Activated B cell treated with CpG ODN at 0.5 μM for 24 hours (primary cell): ENCODE measurements at regions not wholly inside any gene's neighbourhood (a gene's known extent, or its start where the extent isn't known, plus 50 kb on each side); places are given as distances from the start of the nearest gene placed in this dataset.

Experiments
- ATAC-seq: fragments of 200-7000 bp; cut with Tn5 transposase; one replicate; pipeline ENCODE4 v1.10.0; 2021; ENCODE audit warnings: low read depth, mild to moderate bottlenecking, moderate library complexity
- CTCF ChIA-PET: fragments of 350-600 bp; sonication (Branson Sonifier 250); formaldehyde crosslinking; loops from one replicate; lab custom pipeline; 2021; ENCODE audit warnings: antibody characterized with exemption; lab: Charles Lee
- POLR2A ChIA-PET: fragments of 350-600 bp; sonication (Branson Sonifier 250); formaldehyde crosslinking; loops from one replicate; lab custom pipeline; 2021; ENCODE audit warnings: antibody characterized with exemption; lab: Charles Lee
- DNase-seq: peaks from one replicate; pipeline ENCODE4 v3.0.0; 2022
- H3K27ac Mint-ChIP-seq: one replicate; pipeline ENCODE4 v1.8.0; 2020; ENCODE audit warnings: mixed read lengths
- H3K27me3 Mint-ChIP-seq: one replicate; pipeline ENCODE4 v1.8.0; 2021; ENCODE audit warnings: mixed read lengths
- H3K36me3 Mint-ChIP-seq: one replicate; pipeline ENCODE4 v1.8.0; 2021; ENCODE audit warnings: low read depth, mixed read lengths
- H3K4me1 Mint-ChIP-seq: one replicate; pipeline ENCODE4 v1.8.0; 2021; ENCODE audit warnings: mixed read lengths
- H3K4me3 Mint-ChIP-seq: one replicate; pipeline ENCODE4 v1.8.0; 2020; ENCODE audit warnings: mild to moderate bottlenecking, mixed read lengths
- H3K9me3 Mint-ChIP-seq: one replicate; pipeline ENCODE4 v1.8.0; 2020; ENCODE audit warnings: mixed read lengths
- CTCF ChIP-seq: fragments of 200-600 bp; IDR thresholded peaks from one replicate; pipeline ENCODE4 v1.8.0; 2022; ENCODE audit warnings: antibody characterized with exemption, mild to moderate bottlenecking
- intact Hi-C: fragments of 100-400 bp; cut with micrococcal nuclease; formaldehyde crosslinking; loops from one replicate; pipeline ENCODE4 v1.15.1; 2024

DNA sequence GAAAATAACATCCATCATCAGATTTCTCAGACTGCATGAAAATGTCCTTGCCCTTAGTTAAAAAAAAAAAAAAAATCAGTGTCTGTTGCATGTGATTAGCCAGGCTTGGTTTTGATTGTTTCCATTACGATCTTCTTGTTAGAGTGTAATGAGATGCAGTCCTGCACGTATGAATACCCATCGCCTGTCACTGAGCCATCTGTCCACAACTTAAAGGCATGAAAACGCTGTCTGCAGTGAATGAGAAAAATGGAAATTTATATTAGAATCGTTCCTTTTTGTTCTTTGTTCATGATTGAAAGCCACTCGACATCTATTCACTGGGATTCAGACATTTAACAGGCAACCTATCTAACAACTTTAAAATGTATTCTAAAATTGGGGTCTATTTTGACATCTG lies 521.7 kb upstream of the SPHKAP start:
- CTCF ChIA-PET = no interaction called here
- DNase-seq (no peak), ATAC-seq (no peak)
- peaks cover 3% of the 10 kb centered on the region for H3K9me3 Mint-ChIP-seq
- H3K4me3 Mint-ChIP-seq = no peak overlapping the region
- H3K27me3 Mint-ChIP-seq = no peaks in the 10 kb centered on the region
- no peak overlapping the region for H3K27ac Mint-ChIP-seq
- no peaks in the 10 kb centered on the region for H3K36me3 Mint-ChIP-seq
- POLR2A ChIA-PET = no interaction called here
- intact Hi-C loops = no loop called here
- no peaks in the 10 kb centered on the region for H3K4me1 Mint-ChIP-seq
- TF ChIP-seq CTCF = no peak

DNA sequence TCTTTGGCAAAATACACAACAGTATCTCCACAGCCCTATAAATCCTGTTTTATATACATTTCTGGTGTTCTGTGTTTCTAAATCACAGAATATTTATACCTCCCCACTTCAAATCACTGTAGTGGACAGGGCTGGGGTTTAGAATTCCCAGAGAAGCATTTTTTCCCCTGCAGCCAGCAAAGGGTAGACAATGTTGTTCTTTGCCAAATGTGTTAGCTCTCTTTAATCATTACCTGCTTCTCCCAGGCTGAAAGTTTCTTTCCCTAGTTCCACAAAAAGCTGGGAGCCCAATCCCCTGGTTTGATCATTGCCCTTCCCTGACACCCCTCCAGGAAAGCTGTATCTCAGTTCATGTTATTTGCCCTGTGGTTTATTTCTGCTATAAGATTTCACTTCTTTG lies 520.0 kb upstream of the SPHKAP start:
- no peak overlapping the region for H3K4me3 Mint-ChIP-seq
- no peak for ATAC-seq
- H3K27me3 Mint-ChIP-seq = no peaks in the 10 kb centered on the region
- H3K36me3 Mint-ChIP-seq = no peaks in the 10 kb centered on the region
- no peaks in the 10 kb centered on the region for H3K4me1 Mint-ChIP-seq
- no peak for TF ChIP-seq CTCF
- H3K27ac Mint-ChIP-seq = no peak overlapping the region
- CTCF ChIA-PET = no interaction called here
- POLR2A ChIA-PET = no interaction called here
- no peaks in the 10 kb centered on the region for H3K9me3 Mint-ChIP-seq
- intact Hi-C loops = no loop called here
- no peak for DNase-seq

GRCh38 chr2:228700638-228701037 lies 519.2 kb upstream of the SPHKAP start:
- no peak for ATAC-seq
- Mint-ChIP-seq H3K27me3 (no peaks in the 10 kb centered on the region), H3K9me3 (no peaks in the 10 kb centered on the region), H3K36me3 (no peaks in the 10 kb centered on the region), H3K4me3 (no peak overlapping the region), H3K27ac (no peak overlapping the region), H3K4me1 (no peaks in the 10 kb centered on the region)
- TF ChIP-seq CTCF = no peak
- POLR2A ChIA-PET = no interaction called here
- no peak for DNase-seq
- CTCF ChIA-PET = no interaction called here
- intact Hi-C loops = no loop called here

DNA sequence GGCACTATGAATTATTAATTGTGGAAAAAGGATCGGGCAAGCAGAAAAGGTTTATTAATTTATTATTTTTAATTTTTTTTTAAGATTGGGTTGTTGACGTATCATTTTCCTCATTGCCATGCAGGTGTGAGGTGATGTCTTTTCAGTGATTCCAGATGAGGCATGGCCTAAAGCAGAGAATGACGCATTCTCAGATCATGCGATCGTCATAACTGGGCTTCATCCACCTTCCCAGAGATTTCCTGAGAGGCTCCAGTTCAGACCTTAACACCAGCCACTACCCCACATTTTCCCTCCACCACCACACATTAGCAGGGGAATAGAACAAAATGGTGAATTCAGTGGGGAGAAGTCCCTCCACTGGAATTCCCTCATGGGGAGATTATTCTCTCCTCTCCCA lies 518.4 kb upstream of the SPHKAP start:
- H3K27me3 Mint-ChIP-seq = no peaks in the 10 kb centered on the region
- ChIA-PET POLR2A (no interaction called here), CTCF (no interaction called here)
- ATAC-seq = no peak
- no peak overlapping the region for H3K27ac Mint-ChIP-seq
- no peak overlapping the region for H3K4me3 Mint-ChIP-seq
- no peaks in the 10 kb centered on the region for H3K9me3 Mint-ChIP-seq
- no peak for DNase-seq
- no peaks in the 10 kb centered on the region for H3K36me3 Mint-ChIP-seq
- TF ChIP-seq CTCF = no peak
- intact Hi-C loops = no loop called here
- H3K4me1 Mint-ChIP-seq = no peaks in the 10 kb centered on the region

DNA sequence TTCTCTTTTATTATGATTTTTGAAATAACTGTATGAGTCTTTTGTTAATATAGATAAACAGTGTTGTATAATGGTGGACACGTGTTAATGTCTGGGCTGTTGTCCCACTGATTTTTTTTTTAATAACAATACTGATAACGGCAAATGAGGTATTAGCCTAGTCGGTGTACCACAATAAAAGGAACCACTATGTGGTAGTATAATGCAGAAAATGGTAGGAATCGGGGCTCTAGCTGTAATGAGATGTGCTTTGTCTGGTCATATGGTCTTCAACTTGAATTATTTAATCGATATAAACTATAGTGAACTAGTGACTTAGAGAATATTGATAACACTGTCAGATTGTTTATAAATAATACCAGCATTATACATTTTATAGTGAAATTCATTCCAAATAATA lies 517.9 kb upstream of the SPHKAP start:
- Mint-ChIP-seq H3K27me3 (no peaks in the 10 kb centered on the region), H3K27ac (no peak overlapping the region), H3K4me1 (no peaks in the 10 kb centered on the region), H3K9me3 (no peaks in the 10 kb centered on the region), H3K4me3 (no peak overlapping the region), H3K36me3 (no peaks in the 10 kb centered on the region)
- ChIA-PET CTCF (no interaction called here), POLR2A (interaction anchor here (1.2 kb wide), 1 partner anchor 15 kb away, joined by 4 read pairs; no protein-coding TSS in a partner anchor)
- ATAC-seq = no peak
- DNase-seq = no peak
- TF ChIP-seq CTCF = no peak
- intact Hi-C loops = no loop called here
